ENCODE measurements at regions not wholly inside any gene's neighbourhood (a gene's known extent, or its start where the extent isn't known, plus 50 kb on each side); places are given as distances from the start of the nearest gene placed in this dataset.

GRCh38 chr12:23423796-23424195 is 525.7 kb downstream of the SOX5 start:
- Histone ChIP-seq H4K20me1 (ENCODE audit: insufficient read depth, low read length) (no peaks in the 10 kb centered on the region), H3K27me3 (ENCODE audit: control insufficient read depth, insufficient read depth, low read length) (no peaks in the 10 kb centered on the region), H2AK9ac (replicated peaks; ENCODE audit: low read depth, low read length, poor library complexity) (no peak overlapping the region), H4K91ac (ENCODE audit: insufficient read depth, low read depth, low read length) (no peak overlapping the region), H3K56ac (ENCODE audit: extremely low read depth, insufficient read depth, low read length) (no peak overlapping the region), H4K8ac (ENCODE audit: low read depth in 2 of 2, low read length in 2 of 2) (no peak overlapping the region), H3K9me3 (ENCODE audit: control insufficient read depth, insufficient read depth, low read length) (no peaks in the 10 kb centered on the region), H2BK15ac (ENCODE audit: low read depth, low read length) (no peak overlapping the region), H4K5ac (ENCODE audit: low read depth, low read length) (no peak overlapping the region), H3K9ac (ENCODE audit: low read depth, low read length) (no peak overlapping the region), H3K27ac (ENCODE audit: insufficient read depth, low read length) (no peak overlapping the region), H2AFZ (replicated peaks; ENCODE audit: low read length, poor library complexity) (no peak overlapping the region), H3K79me1 (ENCODE audit: low read depth in 1 of 2, low read length in 2 of 2) (no peaks in the 10 kb centered on the region), H3K23ac (ENCODE audit: low read depth, low read length) (no peak overlapping the region), H3K4ac (ENCODE audit: low read depth, low read length) (no peak overlapping the region), H3K18ac (ENCODE audit: low read depth, low read length) (no peak overlapping the region), H3K4me1 (ENCODE audit: control insufficient read depth, insufficient read depth, low read length) (no peaks in the 10 kb centered on the region), H3K9me1 (ENCODE audit: insufficient read depth, low read length) (no peaks in the 10 kb centered on the region), H2BK5ac (ENCODE audit: low read depth, low read length, poor library complexity, severe bottlenecking) (no peak overlapping the region), H2BK120ac (ENCODE audit: low read depth, low read length) (no peak overlapping the region), H3K36me3 (ENCODE audit: control insufficient read depth, insufficient read depth, low read length) (no peaks in the 10 kb centered on the region), H3K4me3 (ENCODE audit: insufficient read depth, low read depth, low read length) (no peak overlapping the region), H2BK20ac (ENCODE audit: low read depth, low read length) (no peak overlapping the region), H3K14ac (replicated peaks; ENCODE audit: low read depth, low read length) (no peak overlapping the region), H2AK5ac (ENCODE audit: low read depth, low read length) (no peak overlapping the region), H3K4me2 (ENCODE audit: low read depth, low read length) (no peak overlapping the region)
- TF ChIP-seq CEBPB (IDR thresholded peaks at IDR 0.05; ENCODE audit: low read depth, low read length) (no peak), MAZ (IDR thresholded peaks at IDR 0.05; ENCODE audit: borderline replicate concordance, low read depth, low read length) (no peak), BHLHE40 (IDR thresholded peaks at IDR 0.05; ENCODE audit: low read depth, low read length) (no peak), MAFK (IDR thresholded peaks at IDR 0.05; ENCODE audit: low read depth, low read length) (no peak), NFE2L2 (IDR thresholded peaks at IDR 0.05; ENCODE audit: low read depth, low read length) (no peak), SMC3 (IDR thresholded peaks at IDR 0.05; ENCODE audit: low read depth, low read length) (no peak), POLR2A (IDR thresholded peaks at IDR 0.05; ENCODE audit: low read depth, low read length) (no peak), RAD21 (IDR thresholded peaks at IDR 0.05; ENCODE audit: low read length) (no peak), MXI1 (IDR thresholded peaks at IDR 0.05; ENCODE audit: borderline replicate concordance, low read depth, low read length) (no peak), FOS (IDR thresholded peaks at IDR 0.05; ENCODE audit: low read depth, low read length) (no peak), RCOR1 (IDR thresholded peaks at IDR 0.05; ENCODE audit: insufficient replicate concordance, low read length) (no peak), RFX5 (IDR thresholded peaks at IDR 0.05; ENCODE audit: low read depth, low read length) (no peak)
- TF ChIP-seq, protein P1, sequence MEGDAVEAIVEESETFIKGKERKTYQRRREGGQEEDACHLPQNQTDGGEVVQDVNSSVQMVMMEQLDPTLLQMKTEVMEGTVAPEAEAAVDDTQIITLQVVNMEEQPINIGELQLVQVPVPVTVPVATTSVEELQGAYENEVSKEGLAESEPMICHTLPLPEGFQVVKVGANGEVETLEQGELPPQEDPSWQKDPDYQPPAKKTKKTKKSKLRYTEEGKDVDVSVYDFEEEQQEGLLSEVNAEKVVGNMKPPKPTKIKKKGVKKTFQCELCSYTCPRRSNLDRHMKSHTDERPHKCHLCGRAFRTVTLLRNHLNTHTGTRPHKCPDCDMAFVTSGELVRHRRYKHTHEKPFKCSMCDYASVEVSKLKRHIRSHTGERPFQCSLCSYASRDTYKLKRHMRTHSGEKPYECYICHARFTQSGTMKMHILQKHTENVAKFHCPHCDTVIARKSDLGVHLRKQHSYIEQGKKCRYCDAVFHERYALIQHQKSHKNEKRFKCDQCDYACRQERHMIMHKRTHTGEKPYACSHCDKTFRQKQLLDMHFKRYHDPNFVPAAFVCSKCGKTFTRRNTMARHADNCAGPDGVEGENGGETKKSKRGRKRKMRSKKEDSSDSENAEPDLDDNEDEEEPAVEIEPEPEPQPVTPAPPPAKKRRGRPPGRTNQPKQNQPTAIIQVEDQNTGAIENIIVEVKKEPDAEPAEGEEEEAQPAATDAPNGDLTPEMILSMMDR (conservative IDR thresholded peaks at IDR 0.05; ENCODE audit: low read depth, low read length): no peak
- TF ChIP-seq, protein P2, sequence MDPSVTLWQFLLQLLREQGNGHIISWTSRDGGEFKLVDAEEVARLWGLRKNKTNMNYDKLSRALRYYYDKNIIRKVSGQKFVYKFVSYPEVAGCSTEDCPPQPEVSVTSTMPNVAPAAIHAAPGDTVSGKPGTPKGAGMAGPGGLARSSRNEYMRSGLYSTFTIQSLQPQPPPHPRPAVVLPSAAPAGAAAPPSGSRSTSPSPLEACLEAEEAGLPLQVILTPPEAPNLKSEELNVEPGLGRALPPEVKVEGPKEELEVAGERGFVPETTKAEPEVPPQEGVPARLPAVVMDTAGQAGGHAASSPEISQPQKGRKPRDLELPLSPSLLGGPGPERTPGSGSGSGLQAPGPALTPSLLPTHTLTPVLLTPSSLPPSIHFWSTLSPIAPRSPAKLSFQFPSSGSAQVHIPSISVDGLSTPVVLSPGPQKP (IDR thresholded peaks at IDR 0.05; ENCODE audit: borderline replicate concordance, low read depth, low read length): no peak
- TF ChIP-seq, protein P3, sequence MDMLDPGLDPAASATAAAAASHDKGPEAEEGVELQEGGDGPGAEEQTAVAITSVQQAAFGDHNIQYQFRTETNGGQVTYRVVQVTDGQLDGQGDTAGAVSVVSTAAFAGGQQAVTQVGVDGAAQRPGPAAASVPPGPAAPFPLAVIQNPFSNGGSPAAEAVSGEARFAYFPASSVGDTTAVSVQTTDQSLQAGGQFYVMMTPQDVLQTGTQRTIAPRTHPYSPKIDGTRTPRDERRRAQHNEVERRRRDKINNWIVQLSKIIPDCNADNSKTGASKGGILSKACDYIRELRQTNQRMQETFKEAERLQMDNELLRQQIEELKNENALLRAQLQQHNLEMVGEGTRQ (IDR thresholded peaks at IDR 0.05; ENCODE audit: low read depth, low read length): no peak
- ChIA-PET CTCF (interaction anchor here (0.6 kb wide), 1 partner anchor 61 kb away, joined by 6 read pairs; no protein-coding TSS in a partner anchor), POLR2A (ENCODE audit: unreplicated experiment) (no interaction called here)
- no peak for DNase-seq
- dilution Hi-C loops (cut with HindIII; ENCODE audit: low sequenced_read_pairs, unreplicated experiment) (no loop called here), intact Hi-C loops (cut with micrococcal nuclease) (no loop called here), in situ Hi-C loops (cut with MboI; ENCODE audit: low sequenced_read_pairs) (no loop called here)
- BruUV-seq (replicated peaks): no TSS peak
- WGBS, 2 experiments (ENCODE audit: extremely low coverage in 2 of 2, insufficient read length in 1 of 2): no CpG with 5 or more reads among the region's 2 CpGs
- no peak for ATAC-seq (ENCODE audit: low read depth)
